NT2/D1 (cell line): ENCODE measurements at regions not wholly inside any gene's neighbourhood (a gene's known extent, or its start where the extent isn't known, plus 50 kb on each side); places are given as distances from the start of the nearest gene placed in this dataset.

ENCODE experiments used
- YY1 ChIP-seq: IDR thresholded peaks from 2 replicates; pipeline ENCODE4 v1.6.1; 2011; ENCODE audit not compliant: insufficient read length, insufficient read depth
- ZNF274 ChIP-seq: IDR thresholded peaks from 2 replicates; pipeline ENCODE4 v1.6.1; 2011; ENCODE audit warnings: mild to moderate bottlenecking, low read depth, low read length

GRCh38 chr16:85380002-85380395 is 233.1 kb upstream of the GSE1 start:
- no peak for TF ChIP-seq ZNF274
- no peak for TF ChIP-seq YY1
